ENCODE measurements at regions not wholly inside any gene's neighbourhood (a gene's known extent, or its start where the extent isn't known, plus 50 kb on each side); places are given as distances from the start of the nearest gene placed in this dataset.

- H3K9me3 ChIP-seq (ENCODE audit: insufficient read depth, low read depth, low read length): no peaks in the 10 kb centered on the region
- H3K27me3 ChIP-seq (ENCODE audit: insufficient read depth, low read length): no peaks in the 10 kb centered on the region
- H3K4me3 ChIP-seq (ENCODE audit: low read length): no peak overlapping the region
- H3K27ac ChIP-seq (ENCODE audit: low read depth, low read length): no peak overlapping the region
- H3K4me1 ChIP-seq (ENCODE audit: insufficient read depth, low read length): peaks cover 18% of the 10 kb centered on the region
- no peak overlapping the region for H3K9ac ChIP-seq (ENCODE audit: low read depth, low read length)
- WGBS: 95% methylated on average over 6 of the region's 7 CpGs
- H3K36me3 ChIP-seq (ENCODE audit: insufficient read depth, low read length): no peaks in the 10 kb centered on the region
These were observed 169.5 kb upstream of the ZMIZ1 start for GRCh38 chr10:78899098-78899754.

GRCh38 chr10:78899996-78900714 is 168.6 kb upstream of the ZMIZ1 start:
- Histone ChIP-seq H3K9ac (ENCODE audit: low read depth, low read length) (no peak overlapping the region), H3K27me3 (ENCODE audit: insufficient read depth, low read length) (no peaks in the 10 kb centered on the region), H3K4me3 (ENCODE audit: low read length) (no peak overlapping the region), H3K4me1 (ENCODE audit: insufficient read depth, low read length) (peaks cover 13% of the 10 kb centered on the region), H3K27ac (ENCODE audit: low read depth, low read length) (no peak overlapping the region), H3K9me3 (ENCODE audit: insufficient read depth, low read depth, low read length) (no peaks in the 10 kb centered on the region), H3K36me3 (ENCODE audit: insufficient read depth, low read length) (no peaks in the 10 kb centered on the region)
- WGBS: 72% methylated on average over 8 of the region's 11 CpGs

- 91% methylated on average over 5 of the region's 5 CpGs for WGBS
- Histone ChIP-seq H3K9me3 (ENCODE audit: insufficient read depth, low read depth, low read length) (no peaks in the 10 kb centered on the region), H3K27me3 (ENCODE audit: insufficient read depth, low read length) (no peaks in the 10 kb centered on the region), H3K27ac (ENCODE audit: low read depth, low read length) (no peak overlapping the region), H3K9ac (ENCODE audit: low read depth, low read length) (no peak overlapping the region), H3K4me3 (ENCODE audit: low read length) (no peak overlapping the region), H3K36me3 (ENCODE audit: insufficient read depth, low read length) (no peaks in the 10 kb centered on the region), H3K4me1 (ENCODE audit: insufficient read depth, low read length) (peaks cover 8% of the 10 kb centered on the region; the same call in 1 of the 2 replicates)
These were observed 167.9 kb upstream of the ZMIZ1 start for GRCh38 chr10:78900715-78901430.

- WGBS: 94% methylated on average over 1 of the region's 1 CpG
- Histone ChIP-seq H3K9me3 (ENCODE audit: insufficient read depth, low read depth, low read length) (no peaks in the 10 kb centered on the region), H3K27me3 (ENCODE audit: insufficient read depth, low read length) (no peaks in the 10 kb centered on the region), H3K9ac (ENCODE audit: low read depth, low read length) (no peak overlapping the region), H3K4me3 (ENCODE audit: low read length) (no peak overlapping the region), H3K4me1 (ENCODE audit: insufficient read depth, low read length) (0 out of 2 replicates have a peak, but pooled peaks cover 5% of the 10 kb centered on the region), H3K27ac (ENCODE audit: low read depth, low read length) (no peak overlapping the region), H3K36me3 (ENCODE audit: insufficient read depth, low read length) (no peaks in the 10 kb centered on the region)
These were observed 167.1 kb upstream of the ZMIZ1 start for GRCh38 chr10:78901694-78902093.

- 89% methylated on average over 3 of the region's 3 CpGs for WGBS
- H3K9me3 ChIP-seq (ENCODE audit: insufficient read depth, low read depth, low read length): no peaks in the 10 kb centered on the region
These were observed 166.0 kb upstream of the ZMIZ1 start for GRCh38 chr10:78902815-78903214.

GRCh38 chr10:78903341-78903940 is 165.3 kb upstream of the ZMIZ1 start:
- H3K27ac ChIP-seq (ENCODE audit: low read depth, low read length): no peak overlapping the region
- no peak overlapping the region for H3K9ac ChIP-seq (ENCODE audit: low read depth, low read length)

More at GRCh38 chr10:78902815-78903214, 166.0 kb upstream of the ZMIZ1 start:
- Histone ChIP-seq H3K9ac (ENCODE audit: low read depth, low read length) (no peak overlapping the region), H3K27ac (ENCODE audit: low read depth, low read length) (no peak overlapping the region), H3K36me3 (ENCODE audit: insufficient read depth, low read length) (no peaks in the 10 kb centered on the region), H3K27me3 (ENCODE audit: insufficient read depth, low read length) (no peaks in the 10 kb centered on the region), H3K4me3 (ENCODE audit: low read length) (no peak overlapping the region), H3K4me1 (ENCODE audit: insufficient read depth, low read length) (peaks cover 4% of the 10 kb centered on the region; the same call in 1 of the 2 replicates)

GRCh38 chr10:78904196-78904595 is 164.6 kb upstream of the ZMIZ1 start:
- 79% methylated on average over 5 of the region's 5 CpGs for WGBS
- H3K27me3 ChIP-seq (ENCODE audit: insufficient read depth, low read length): no peaks in the 10 kb centered on the region

More at GRCh38 chr10:78903341-78903940, 165.3 kb upstream of the ZMIZ1 start:
- H3K27me3 ChIP-seq (ENCODE audit: insufficient read depth, low read length): no peaks in the 10 kb centered on the region
- 94% methylated on average over 4 of the region's 4 CpGs for WGBS
- no peaks in the 10 kb centered on the region for H3K36me3 ChIP-seq (ENCODE audit: insufficient read depth, low read length)
- no peaks in the 10 kb centered on the region for H3K9me3 ChIP-seq (ENCODE audit: insufficient read depth, low read depth, low read length)
- H3K4me3 ChIP-seq (ENCODE audit: low read length): no peak overlapping the region
- H3K4me1 ChIP-seq (ENCODE audit: insufficient read depth, low read length): peaks cover 4% of the 10 kb centered on the region; the same call in 1 of the 2 replicates

GRCh38 chr10:78905015-78905956 is 163.5 kb upstream of the ZMIZ1 start:
- no peak overlapping the region for H3K4me3 ChIP-seq (ENCODE audit: low read length)
- H3K27me3 ChIP-seq (ENCODE audit: insufficient read depth, low read length): no peaks in the 10 kb centered on the region
- no peak overlapping the region for H3K27ac ChIP-seq (ENCODE audit: low read depth, low read length)
- H3K4me1 ChIP-seq (ENCODE audit: insufficient read depth, low read length): peaks cover 4% of the 10 kb centered on the region
- no peaks in the 10 kb centered on the region for H3K36me3 ChIP-seq (ENCODE audit: insufficient read depth, low read length)
- 86% methylated on average over 10 of the region's 12 CpGs for WGBS
- H3K9me3 ChIP-seq (ENCODE audit: insufficient read depth, low read depth, low read length): no peaks in the 10 kb centered on the region
- no peak overlapping the region for H3K9ac ChIP-seq (ENCODE audit: low read depth, low read length)

More at GRCh38 chr10:78904196-78904595, 164.6 kb upstream of the ZMIZ1 start:
- Histone ChIP-seq H3K36me3 (ENCODE audit: insufficient read depth, low read length) (no peaks in the 10 kb centered on the region), H3K4me1 (ENCODE audit: insufficient read depth, low read length) (peaks cover 4% of the 10 kb centered on the region; the same call in 1 of the 2 replicates), H3K9me3 (ENCODE audit: insufficient read depth, low read depth, low read length) (no peaks in the 10 kb centered on the region), H3K27ac (ENCODE audit: low read depth, low read length) (no peak overlapping the region), H3K4me3 (ENCODE audit: low read length) (no peak overlapping the region), H3K9ac (ENCODE audit: low read depth, low read length) (no peak overlapping the region)

- Histone ChIP-seq H3K36me3 (ENCODE audit: insufficient read depth, low read length) (no peaks in the 10 kb centered on the region), H3K27me3 (ENCODE audit: insufficient read depth, low read length) (no peaks in the 10 kb centered on the region), H3K9ac (ENCODE audit: low read depth, low read length) (no peak overlapping the region), H3K9me3 (ENCODE audit: insufficient read depth, low read depth, low read length) (no peaks in the 10 kb centered on the region), H3K4me3 (ENCODE audit: low read length) (no peak overlapping the region), H3K4me1 (ENCODE audit: insufficient read depth, low read length) (peaks cover 4% of the 10 kb centered on the region), H3K27ac (ENCODE audit: low read depth, low read length) (no peak overlapping the region)
- 62% methylated on average over 11 of the region's 11 CpGs for WGBS
These were observed 162.8 kb upstream of the ZMIZ1 start for GRCh38 chr10:78905957-78906308.

- Histone ChIP-seq H3K9ac (ENCODE audit: low read depth, low read length) (no peak overlapping the region), H3K27ac (ENCODE audit: low read depth, low read length) (no peak overlapping the region), H3K36me3 (ENCODE audit: insufficient read depth, low read length) (no peaks in the 10 kb centered on the region), H3K9me3 (ENCODE audit: insufficient read depth, low read depth, low read length) (no peaks in the 10 kb centered on the region), H3K4me1 (ENCODE audit: insufficient read depth, low read length) (peaks cover 4% of the 10 kb centered on the region), H3K4me3 (ENCODE audit: low read length) (no peak overlapping the region), H3K27me3 (ENCODE audit: insufficient read depth, low read length) (peaks cover 3% of the 10 kb centered on the region)
- WGBS: 91% methylated on average over 3 of the region's 3 CpGs
These were observed 161.9 kb upstream of the ZMIZ1 start for GRCh38 chr10:78906734-78907390.

Data from HUES64 (cell line).